22Rv1 (cell line): ENCODE measurements at regions not wholly inside any gene's neighbourhood (a gene's known extent, or its start where the extent isn't known, plus 50 kb on each side); places are given as distances from the start of the nearest gene placed in this dataset.

ENCODE experiments used
- ZFX ChIP-seq: fragments of 450-650 bp; IDR thresholded peaks from 2 replicates; pipeline ENCODE4 v1.6.1; 2017; ENCODE audit warnings: antibody characterized with exemption, borderline replicate concordance
- TF ChIP-seq, protein P1 (sequence below): fragments of 450-650 bp; IDR thresholded peaks from 2 replicates; pipeline ENCODE4 v1.5.1; 2017; ENCODE audit warnings: mild to moderate bottlenecking

DNA sequence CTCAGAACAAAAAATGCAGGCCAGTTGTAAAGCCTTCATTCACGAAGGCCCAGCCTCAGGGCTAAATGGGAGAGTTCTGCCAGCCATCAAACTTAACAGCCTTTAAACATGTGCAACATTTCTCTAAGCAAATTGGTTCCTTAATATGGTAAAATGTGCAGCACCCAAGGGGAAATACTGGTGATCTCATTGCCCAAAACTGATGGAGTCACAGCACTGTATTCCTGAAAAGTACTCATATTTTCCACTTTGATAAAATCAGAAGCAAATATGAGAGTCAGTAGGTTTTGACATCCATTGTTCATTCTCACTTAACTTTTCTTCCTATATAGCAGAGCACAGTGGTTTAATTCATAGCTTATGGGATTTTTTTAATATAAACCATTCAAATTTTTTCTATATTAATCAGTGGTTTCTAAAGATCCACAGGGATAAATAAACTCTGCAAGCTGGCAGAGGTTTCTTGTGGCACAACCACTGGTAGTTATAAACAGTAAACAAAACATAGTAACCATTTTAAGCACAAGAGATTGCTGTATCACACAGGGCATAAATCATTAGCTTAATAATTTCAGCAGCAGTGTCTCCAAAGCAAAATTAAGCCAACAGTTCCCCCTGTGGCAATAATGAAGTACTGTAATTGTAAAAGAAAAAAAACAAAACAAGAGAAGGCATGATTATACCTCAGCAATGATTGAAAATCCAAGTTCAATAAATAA lies 106.9 kb upstream of the LYPLAL1 start:
- TF ChIP-seq, protein P1, sequence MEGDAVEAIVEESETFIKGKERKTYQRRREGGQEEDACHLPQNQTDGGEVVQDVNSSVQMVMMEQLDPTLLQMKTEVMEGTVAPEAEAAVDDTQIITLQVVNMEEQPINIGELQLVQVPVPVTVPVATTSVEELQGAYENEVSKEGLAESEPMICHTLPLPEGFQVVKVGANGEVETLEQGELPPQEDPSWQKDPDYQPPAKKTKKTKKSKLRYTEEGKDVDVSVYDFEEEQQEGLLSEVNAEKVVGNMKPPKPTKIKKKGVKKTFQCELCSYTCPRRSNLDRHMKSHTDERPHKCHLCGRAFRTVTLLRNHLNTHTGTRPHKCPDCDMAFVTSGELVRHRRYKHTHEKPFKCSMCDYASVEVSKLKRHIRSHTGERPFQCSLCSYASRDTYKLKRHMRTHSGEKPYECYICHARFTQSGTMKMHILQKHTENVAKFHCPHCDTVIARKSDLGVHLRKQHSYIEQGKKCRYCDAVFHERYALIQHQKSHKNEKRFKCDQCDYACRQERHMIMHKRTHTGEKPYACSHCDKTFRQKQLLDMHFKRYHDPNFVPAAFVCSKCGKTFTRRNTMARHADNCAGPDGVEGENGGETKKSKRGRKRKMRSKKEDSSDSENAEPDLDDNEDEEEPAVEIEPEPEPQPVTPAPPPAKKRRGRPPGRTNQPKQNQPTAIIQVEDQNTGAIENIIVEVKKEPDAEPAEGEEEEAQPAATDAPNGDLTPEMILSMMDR, result peak; percentile 68
- TF ChIP-seq ZFX, result no peak
